HG03457 (cell line): ENCODE measurements at regions not wholly inside any gene's neighbourhood (a gene's known extent, or its start where the extent isn't known, plus 50 kb on each side); places are given as distances from the start of the nearest gene placed in this dataset.
"Not testable (repeated sequence)": the region's sequence is repeated elsewhere in the genome, so short reads cannot be mapped to it uniquely, and the experiment has no call there.

Experiments
- ATAC-seq: cut with Tn5 transposase; IDR thresholded peaks from one replicate; pipeline ENCODE4 v1.9.1; 2021; ENCODE audit warnings: moderate number of reproducible peaks; ENCODE audit not compliant: unreplicated experiment

DNA sequence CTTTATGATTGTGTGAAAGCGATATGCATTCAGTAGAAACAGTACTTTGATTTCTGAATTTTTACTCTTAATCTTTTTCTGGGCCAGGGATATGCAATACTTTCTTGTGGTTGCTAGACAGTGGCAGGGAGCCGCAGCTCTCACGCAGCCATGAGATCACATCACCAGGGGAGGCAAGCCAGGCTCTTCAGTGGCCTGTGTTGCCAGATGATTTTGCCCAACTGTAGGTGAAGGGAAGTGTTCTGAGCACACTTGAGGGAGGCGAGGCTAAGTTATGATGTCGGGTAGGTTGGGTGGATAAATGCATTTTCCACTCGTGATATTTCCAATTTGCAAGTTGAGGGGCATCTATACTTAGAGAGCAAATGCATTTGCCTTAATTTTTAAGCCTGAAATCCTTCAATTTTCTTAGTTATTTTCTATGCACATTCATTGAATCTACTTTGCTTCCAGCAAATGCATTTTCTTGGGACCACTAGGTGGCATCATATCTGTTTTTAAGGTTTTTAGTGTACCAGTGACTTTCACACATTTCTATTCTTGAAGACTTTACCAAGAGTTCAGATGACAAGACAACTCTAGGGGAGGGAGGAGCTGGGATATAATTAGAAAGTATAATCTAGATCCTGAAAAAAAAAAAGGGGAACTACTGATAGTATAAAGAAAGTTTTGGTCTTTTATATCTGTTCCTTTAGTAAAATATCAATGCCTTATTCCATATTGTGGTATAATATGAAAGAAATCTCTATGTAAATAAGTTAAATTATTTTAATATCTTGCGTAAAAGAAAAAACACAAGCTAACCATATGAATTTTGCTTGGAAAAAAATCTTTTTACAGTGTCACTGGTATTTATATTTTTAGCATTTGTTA is 643.3 kb downstream of the SOCS6 start:
- ATAC-seq = no peak

DNA sequence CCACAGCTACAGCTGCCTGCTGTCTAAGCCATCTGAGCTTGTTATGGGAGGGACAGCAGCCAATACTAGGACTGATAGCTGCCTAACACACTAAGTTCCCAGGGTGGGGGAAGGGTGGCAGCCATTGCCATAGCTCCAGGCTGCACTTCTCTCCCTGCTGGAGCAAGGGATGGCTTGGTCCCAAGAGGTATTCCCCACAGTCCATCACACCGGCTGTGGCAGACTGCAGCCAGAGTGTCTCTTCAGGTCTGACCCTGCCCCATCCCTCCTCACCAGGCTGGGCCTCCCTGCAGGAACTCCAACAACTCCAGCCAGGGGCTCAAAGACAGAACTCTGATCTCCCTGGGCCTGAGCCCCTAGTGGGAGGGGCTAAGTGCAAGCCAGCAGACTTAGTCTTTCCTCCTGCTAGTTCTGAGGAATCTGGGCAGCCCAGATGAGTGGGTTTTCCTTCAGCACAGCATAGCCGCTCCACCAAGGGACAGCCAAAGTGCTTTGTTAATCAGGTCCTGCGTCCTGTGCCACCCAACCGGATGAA is 632.1 kb downstream of the SOCS6 start:
- no peak for ATAC-seq

DNA sequence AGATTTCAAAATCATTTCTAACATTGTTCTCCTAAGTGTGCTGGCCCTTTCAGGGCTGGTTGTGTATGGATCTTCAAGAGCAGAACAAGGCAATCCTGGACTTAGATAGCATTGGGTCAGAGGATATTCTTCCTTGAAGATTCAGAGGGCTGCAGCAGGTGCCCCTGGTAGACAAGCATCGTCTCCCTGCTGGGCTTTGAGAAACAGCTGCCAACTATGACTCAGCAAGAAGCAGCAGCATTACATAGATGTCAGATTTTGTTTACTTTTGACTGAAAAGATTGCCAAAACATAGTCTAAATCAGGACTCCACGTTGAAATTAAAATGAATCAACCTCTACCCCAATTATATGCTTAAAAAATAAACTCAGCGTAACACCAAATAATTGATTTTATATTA is 618.8 kb downstream of the SOCS6 start:
- ATAC-seq = no peak

DNA sequence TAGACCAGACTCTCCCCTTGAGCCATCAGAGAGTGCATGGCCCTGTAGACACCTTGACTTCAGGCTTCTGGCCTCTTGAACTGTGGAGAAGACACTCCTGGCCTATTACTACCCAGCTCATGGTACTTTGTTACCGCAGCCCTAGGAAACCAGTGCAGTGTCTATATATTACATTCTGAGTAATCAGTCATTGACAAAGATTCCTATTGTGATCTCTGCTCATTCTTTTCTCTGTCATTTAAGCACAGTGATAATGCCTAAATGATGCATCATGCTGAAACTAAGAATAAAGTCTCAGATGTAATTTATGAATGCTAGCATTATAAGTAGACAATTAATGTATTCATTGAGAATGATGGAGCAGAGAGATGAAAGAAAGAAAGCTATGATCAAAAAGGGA is 603.5 kb downstream of the SOCS6 start:
- ATAC-seq = no peak

DNA sequence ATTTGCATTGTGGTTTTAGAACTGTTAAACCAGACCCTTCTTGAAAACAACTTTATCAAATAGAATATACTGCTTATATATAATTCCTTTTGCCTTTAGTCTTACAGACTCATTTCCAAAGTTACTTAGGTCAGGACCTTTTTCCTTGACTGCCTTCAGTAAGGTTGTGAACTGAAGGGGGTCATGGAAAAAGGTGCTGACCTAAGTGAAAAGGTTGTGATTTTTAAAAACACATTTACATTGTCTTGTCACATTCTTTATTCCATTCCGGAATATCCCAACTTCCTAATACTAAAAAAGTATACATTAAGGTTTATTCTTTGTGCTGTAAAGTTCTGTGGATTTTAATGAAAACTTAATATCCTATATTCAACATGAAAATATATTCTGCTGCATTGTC is 581.4 kb downstream of the SOCS6 start:
- no peak for ATAC-seq

DNA sequence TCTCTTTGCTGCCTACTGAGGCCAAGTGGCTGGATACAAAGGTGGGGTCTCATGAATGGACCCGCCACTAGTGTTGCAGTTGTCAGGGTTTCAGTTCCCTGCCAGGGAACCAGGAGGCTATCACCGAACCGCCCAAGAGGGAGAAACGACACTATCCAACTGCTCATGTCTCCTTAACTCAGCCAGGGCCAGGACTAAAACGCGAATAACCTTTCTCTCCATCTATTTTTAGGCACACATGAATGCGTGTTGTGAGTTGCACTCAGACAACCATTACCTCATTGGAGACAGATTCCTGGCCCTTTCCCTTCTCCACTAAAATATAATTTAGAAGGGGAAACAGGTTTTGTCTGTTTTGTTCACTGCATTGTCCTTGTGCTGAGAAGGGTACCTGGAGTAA is 559.5 kb downstream of the SOCS6 start:
- no peak for ATAC-seq

DNA sequence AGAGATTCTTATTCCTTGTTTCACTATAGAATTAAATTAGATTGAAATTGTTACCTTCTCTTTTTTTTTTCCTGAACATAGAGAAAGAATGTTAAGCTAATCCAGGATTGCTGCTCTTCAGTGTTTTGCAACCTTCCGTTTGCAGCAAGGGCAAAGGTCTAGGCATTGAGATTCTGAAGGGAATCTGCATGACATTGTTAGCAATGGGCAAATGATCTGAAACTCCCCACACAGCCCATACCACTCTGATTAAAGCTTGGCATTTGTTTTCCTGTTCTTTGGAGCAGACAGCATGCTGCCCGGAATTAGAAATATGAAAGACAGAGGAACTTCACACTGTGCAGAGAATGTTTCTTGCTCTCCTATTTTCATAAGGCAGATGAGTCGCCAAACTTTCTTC is 551.8 kb downstream of the SOCS6 start:
- ATAC-seq = no peak

DNA sequence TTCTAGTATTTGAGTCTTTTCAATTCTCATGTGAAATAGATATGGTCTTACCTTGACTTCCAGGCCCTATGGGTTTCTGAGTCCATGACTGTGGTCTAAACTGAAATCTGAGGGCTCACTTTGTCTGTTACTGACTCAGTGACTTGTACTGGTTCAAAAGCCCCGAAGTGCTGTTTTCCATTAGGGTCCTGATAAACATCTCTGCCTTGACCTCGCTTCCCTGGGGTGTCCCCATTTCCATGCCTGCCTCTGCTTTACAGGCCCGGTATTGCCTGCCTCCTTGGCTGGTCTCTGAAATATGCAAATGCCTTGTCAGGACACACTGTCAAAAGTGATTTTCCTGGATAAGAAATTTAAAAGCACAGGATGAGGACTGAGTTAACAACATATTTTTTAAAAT is 538.8 kb downstream of the SOCS6 start:
- ATAC-seq = no peak

DNA sequence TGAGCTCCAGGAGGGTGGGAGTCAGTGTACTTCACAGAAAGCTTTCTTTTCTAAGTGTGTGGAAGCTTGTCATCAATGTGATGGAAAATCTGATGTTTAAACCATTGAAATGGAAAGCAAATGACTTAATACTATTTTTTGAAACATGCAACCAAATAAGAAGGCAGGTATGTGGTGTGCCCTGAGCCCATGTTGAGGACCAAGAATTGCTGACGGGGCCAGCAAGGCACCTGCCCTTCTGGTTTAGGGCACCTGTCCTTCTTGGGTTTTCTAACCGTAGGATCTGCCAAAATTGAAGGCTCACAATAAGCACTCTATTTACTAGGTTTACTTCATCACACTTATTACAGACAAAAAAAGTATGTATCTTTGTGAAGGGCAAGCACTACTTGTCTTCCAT is 537.7 kb downstream of the SOCS6 start:
- no peak for ATAC-seq

DNA sequence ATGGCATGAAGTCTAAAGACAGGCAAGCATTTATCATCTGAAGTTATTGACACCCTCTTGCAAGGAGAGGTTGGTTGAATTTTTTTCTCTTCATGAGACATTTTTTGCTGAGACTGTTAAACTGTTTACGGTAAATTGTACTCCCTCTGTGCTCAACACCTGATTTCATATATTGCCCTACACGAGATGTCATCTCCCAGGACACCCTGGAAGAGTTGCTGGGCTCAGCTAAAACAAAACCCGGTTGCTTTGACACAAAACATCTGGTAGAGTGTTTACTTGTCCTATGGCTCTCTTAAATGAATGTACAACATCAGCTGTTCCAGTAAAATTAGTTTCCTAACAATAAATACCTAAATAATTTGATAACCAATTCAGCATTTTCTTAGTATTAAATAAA is 533.8 kb downstream of the SOCS6 start:
- no peak for ATAC-seq

DNA sequence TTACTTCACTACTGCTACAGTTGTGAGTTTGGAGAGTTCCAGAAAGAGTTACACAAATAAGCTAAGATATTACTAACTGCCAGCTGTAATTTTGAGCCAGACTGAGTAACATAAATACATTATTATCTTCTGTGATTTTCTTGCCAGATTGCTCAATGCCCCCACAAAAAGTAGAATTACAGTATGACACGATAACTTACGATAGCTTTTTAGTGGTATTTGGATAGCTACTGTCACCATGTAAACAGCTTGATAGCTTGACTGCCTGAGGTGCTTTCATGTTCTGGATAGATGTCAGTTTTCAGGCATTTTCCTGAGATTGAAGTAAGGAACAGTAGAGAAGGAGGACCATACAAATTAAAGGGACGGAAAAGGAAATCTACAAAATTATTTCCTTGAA is 533.3 kb downstream of the SOCS6 start:
- ATAC-seq = no peak

DNA sequence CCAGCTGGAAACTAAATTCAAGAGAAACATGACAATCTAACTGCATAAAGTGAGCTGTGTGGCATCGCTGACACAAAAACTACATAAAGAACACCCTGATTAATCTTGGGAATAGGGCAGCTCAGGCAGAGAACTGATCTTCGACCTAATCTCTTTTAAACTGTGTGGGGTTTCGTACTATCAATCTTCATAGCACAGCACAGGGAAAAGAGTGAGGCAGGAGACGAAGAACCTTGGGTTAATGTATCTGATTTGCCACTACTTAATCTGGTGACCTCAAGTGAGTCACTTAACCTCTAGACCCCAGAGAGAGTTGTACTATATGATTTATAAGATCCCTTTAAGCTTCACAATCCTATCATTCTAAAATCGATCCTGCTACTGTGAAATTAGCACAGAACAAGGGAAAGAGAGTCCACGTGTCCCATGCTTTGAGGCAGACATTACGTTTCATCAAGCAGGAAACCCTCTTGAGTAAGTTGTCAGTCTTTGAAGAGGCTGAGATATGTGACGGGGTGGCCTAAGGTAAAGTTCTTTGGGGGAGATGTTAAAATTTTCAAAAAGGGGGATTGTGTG is 519.7 kb downstream of the SOCS6 start:
- no peak for ATAC-seq

DNA sequence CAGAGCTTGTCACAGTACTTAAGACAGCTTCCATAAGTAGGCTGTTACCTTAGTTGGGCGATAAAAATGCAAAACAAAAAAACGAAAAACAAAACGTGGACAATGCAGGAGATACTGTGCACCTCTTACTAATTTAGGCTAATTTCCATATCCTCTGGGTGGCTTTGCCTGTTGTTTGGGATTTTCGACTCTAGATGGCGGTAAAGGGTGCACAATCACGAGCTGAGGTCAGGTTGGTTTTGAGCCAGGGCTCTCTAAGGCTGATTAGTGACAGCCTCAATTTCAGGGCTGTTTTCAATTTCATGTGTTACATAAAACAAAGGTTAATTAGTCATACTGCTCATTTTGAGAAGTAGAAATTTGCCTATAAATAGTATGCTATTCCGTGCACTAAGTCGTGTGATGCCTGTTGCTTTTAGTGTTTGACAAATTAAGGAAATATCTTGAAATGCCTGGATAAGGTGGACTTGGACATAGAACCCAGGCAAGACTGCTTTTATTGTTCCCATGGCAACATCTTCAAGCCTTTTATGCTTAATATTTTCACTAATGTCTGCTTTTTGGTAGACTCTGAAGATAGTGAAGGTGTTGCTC is 493.1 kb downstream of the SOCS6 start:
- ATAC-seq = peak; percentile 90

DNA sequence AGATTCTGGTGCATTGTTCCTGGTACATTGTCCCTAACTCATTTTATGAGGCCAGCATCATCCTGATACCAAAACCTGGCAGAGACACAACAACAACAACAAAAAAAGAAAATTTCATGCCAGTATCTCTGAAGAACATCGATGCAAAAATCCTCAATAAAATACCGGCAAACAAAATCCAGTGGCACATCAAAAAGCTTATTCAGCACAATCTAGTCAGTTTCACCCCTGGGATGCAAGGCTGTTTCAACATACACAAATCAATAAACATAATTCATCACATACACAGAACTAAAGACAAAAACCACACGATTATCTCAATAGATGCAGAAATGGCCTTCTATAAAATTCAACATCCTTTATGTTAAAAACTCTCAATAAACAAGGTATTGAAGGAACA is 477.4 kb downstream of the SOCS6 start:
- ATAC-seq = not testable (repeated sequence)

DNA sequence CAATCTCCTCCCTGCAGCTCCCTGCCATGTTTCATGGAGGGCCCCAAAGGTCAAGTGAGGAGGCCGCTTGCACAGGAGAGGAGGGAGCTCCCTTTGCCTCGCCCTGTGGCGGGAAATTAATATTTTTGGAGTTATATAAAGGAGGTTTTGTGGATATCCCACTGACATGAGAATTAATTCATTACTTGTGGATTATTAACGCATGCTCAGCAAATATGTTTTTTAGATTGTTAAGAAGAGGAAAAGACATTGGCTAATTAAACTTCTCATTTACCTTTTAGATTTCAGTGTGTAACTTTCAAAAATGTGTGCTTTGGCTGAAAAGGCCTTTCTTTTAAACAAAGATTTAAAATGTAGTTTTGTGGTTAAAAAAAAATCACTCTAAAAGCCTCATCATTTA is 474.0 kb downstream of the SOCS6 start:
- ATAC-seq = no peak

DNA sequence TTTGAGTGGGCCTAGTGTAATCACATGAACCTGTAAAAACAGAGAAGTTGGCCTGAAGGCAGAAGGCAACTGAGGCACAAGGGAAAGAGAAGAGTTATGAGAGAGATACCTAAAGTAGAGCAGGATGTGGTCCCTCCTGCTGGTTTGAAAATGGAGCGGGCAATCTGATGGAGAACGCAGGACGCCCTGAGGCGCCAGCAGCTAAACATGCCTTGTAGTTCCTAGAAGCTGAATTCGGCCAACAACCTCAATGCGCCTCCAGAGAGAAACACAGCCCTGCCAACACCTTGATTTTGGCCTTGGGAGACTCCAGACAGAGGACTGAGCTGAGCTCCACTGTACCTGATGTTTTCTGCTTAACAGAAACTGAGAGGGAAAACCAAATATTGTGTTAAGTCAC is 469.9 kb downstream of the SOCS6 start:
- no peak for ATAC-seq

DNA sequence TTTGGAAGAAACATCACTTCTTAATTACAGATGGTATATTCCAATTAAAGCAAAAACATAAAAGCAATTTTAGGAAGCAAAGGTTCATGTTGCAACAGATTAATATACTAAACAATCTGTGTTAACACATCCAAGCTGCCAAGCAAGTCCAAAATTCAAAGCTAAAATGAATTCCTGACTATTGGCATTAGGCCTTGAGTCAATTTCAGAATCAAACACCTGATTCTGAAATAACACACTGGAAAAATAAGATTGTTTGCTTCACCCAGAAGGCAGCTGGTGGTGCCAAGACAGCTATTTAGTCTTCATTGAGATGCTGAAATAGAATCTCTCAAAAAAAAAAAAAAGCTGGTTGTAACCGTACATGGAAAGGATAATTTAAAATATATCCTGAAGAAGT is 465.6 kb downstream of the SOCS6 start:
- ATAC-seq = no peak

DNA sequence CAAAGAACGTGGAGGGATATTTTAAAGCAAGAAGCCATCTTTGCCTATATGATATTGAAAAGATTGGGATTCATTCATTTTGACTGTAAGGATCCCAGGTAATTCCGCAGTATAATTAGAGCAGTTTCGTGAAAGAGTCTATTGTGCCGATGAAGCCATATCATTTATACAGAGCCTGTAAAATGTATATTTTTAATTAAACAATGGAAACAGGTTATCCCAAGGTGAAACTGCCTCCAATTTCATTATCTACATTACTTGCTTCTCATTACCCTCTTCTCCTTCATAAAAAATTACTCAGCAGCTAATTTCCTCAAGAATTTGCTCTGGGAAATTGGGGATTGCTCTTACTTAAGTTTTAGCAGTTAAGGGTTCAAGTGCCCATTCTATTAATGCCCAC is 444.1 kb downstream of the SOCS6 start:
- no peak for ATAC-seq

DNA sequence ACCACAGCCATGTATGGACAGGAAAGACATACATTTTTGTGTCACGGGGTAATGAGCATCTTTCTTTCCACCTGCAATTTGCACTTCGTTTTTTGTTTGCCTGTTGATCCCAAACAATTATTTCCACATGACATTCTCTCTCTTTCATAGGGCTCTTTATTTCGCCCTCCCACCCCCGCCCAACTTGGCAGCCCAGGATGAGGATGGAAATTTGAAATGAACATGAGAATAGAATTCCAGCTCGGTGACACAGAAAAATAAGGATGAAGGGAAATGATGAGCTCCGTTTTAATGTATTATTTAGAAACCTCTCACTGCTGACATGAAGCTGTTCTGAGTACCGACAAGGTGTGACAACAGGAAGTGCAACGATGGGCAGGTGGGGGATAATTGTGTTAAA is 443.3 kb downstream of the SOCS6 start:
- ATAC-seq = no peak

DNA sequence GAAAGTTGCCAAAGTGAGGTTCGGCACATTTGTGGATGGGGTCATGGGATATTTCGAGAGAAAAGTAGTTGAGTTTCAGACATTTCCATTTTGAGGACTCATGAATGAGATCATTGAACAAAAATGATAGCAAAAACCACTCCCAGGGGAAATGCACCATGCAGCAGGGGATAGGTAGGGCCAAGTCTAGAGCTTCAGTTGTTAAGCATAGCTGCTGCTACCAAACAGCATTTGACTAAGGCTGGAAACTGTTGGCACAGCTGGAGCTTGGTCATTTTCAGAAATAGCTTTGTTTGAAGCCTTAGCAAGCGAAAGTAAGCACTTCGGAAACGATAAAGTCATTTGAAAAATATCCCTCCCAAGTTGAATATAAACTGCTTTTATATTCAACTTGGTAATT is 431.8 kb downstream of the SOCS6 start:
- no peak for ATAC-seq

DNA sequence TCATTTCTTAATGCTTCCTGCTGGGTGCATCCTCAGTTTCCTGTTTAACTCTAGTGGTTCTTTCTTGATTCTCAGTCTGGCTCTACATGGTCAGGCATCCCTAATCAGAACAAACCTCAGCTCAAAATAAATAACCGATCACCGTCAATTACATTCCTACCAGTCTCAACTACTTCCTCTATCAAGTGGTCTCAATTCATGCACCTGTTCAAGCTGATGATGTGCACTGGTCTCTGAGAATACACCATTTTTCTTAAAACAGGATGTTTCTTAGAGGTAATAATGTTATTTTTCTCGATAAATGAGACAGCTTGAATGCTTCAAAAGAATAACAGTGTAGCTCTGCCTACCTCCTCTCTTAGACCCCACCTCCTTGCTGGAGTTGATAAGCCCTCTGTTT is 420.9 kb downstream of the SOCS6 start:
- no peak for ATAC-seq

DNA sequence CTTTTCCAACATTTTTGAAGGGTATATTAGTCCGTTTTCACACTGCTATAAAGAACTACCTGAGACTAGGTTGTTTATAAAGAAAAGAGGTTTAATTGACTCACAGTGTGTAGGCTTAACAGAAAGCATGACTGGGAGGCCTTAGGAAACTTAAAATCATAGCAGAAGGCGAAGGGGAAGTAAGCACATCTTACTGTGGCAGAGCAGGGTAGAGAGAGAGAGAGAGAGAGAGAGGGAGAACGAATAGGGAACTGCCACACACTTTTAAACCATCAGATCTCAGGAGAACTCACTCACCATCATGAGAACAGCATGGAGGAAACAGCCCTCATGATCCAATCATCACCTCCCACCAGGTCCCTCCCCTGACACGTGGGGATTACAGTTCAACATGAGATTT is 420.3 kb downstream of the SOCS6 start:
- no peak for ATAC-seq
